ENCODE measurements at regions not wholly inside any gene's neighbourhood (a gene's known extent, or its start where the extent isn't known, plus 50 kb on each side); places are given as distances from the start of the nearest gene placed in this dataset.

DNA sequence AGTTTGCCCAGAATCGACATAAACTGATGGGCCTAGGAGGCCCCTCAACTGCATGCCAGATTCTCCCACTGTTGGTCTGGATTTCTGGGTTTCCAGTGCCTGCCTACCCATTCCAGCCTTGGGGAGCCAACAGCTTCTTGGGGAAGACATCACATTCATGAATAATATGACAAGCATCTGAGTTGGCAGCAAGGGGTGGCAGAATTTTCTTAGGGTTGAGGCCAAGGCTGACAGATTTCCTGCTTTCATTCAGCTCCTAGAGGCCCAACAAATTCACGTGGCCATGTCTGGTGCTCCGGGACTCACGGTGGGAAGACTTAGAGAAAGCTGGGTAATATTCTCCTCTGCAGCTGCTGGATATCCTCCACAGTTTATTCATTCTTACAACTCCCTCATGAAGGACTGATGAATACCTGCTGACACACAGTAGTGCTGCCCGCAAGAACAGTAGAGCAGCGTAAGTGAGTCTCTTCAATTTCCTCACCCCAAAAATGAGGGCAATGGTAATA, 305.0 kb upstream of the TNC start:
- no peaks in the 10 kb centered on the region for H3K4me1 ChIP-seq
- ATAC-seq (no peak), FAIRE-seq (no peak), DNase-seq (ENCODE audit: low read depth in 1 of 2, low spot score in 1 of 2) (no peak)
- 79% methylated on average over 6 of the region's 6 CpGs for WGBS (ENCODE audit: missing lambda C conversion rate)
- ChIA-PET POLR2A (no interaction called here), CTCF (interaction anchor here (1.0 kb wide), 1 partner anchor 8 kb away, joined by 5 read pairs; no protein-coding TSS in a partner anchor)
- H3K27ac ChIP-seq, result no peak overlapping the region
- H3K4me2 ChIP-seq, result no peak overlapping the region
- H3K9me3 ChIP-seq, result peaks cover 12% of the 10 kb centered on the region
- no peak for TF ChIP-seq CHD4 (IDR thresholded peaks at IDR 0.05; ENCODE audit: borderline replicate concordance)
- no peak for TF ChIP-seq NPAS2 (CRISPR knock-in tag; IDR thresholded peaks at IDR 0.05; ENCODE audit: borderline replicate concordance)
- TF ChIP-seq MAFK (IDR thresholded peaks at IDR 0.05; ENCODE audit: partially characterized antibody), result no peak
- no peak for TF ChIP-seq SREBF2 (IDR thresholded peaks at IDR 0.05)
- TF ChIP-seq NFE2L2 (conservative IDR thresholded peaks at IDR 0.05; ENCODE audit: low read length), result no peak
- TF ChIP-seq CBX2 (IDR thresholded peaks at IDR 0.05; ENCODE audit: borderline replicate concordance, low read depth), result no peak
- TF ChIP-seq RNF2 (IDR thresholded peaks at IDR 0.05; ENCODE audit: borderline replicate concordance, low read depth), result no peak
- TF ChIP-seq KDM5A (IDR thresholded peaks at IDR 0.05), result no peak
- TF ChIP-seq ZC3H11A (IDR thresholded peaks at IDR 0.05), result no peak
- TF ChIP-seq, protein P1, sequence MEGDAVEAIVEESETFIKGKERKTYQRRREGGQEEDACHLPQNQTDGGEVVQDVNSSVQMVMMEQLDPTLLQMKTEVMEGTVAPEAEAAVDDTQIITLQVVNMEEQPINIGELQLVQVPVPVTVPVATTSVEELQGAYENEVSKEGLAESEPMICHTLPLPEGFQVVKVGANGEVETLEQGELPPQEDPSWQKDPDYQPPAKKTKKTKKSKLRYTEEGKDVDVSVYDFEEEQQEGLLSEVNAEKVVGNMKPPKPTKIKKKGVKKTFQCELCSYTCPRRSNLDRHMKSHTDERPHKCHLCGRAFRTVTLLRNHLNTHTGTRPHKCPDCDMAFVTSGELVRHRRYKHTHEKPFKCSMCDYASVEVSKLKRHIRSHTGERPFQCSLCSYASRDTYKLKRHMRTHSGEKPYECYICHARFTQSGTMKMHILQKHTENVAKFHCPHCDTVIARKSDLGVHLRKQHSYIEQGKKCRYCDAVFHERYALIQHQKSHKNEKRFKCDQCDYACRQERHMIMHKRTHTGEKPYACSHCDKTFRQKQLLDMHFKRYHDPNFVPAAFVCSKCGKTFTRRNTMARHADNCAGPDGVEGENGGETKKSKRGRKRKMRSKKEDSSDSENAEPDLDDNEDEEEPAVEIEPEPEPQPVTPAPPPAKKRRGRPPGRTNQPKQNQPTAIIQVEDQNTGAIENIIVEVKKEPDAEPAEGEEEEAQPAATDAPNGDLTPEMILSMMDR (IDR thresholded peaks at IDR 0.05), result no peak
- TF ChIP-seq RAD21 (conservative IDR thresholded peaks at IDR 0.05 in 1 of 2, IDR thresholded peaks at IDR 0.05 in 1 of 2), result no peak
- TF ChIP-seq, protein P2, sequence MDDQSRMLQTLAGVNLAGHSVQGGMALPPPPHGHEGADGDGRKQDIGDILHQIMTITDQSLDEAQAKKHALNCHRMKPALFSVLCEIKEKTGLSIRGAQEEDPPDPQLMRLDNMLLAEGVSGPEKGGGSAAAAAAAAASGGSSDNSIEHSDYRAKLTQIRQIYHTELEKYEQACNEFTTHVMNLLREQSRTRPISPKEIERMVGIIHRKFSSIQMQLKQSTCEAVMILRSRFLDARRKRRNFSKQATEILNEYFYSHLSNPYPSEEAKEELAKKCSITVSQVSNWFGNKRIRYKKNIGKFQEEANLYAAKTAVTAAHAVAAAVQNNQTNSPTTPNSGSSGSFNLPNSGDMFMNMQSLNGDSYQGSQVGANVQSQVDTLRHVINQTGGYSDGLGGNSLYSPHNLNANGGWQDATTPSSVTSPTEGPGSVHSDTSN (IDR thresholded peaks at IDR 0.05), result no peak
- no peak for TF ChIP-seq HOXA7 (CRISPR knock-in tag; IDR thresholded peaks at IDR 0.05)
- TF ChIP-seq, protein P3, sequence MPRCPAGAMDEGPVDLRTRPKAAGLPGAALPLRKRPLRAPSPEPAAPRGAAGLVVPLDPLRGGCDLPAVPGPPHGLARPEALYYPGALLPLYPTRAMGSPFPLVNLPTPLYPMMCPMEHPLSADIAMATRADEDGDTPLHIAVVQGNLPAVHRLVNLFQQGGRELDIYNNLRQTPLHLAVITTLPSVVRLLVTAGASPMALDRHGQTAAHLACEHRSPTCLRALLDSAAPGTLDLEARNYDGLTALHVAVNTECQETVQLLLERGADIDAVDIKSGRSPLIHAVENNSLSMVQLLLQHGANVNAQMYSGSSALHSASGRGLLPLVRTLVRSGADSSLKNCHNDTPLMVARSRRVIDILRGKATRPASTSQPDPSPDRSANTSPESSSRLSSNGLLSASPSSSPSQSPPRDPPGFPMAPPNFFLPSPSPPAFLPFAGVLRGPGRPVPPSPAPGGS (IDR thresholded peaks at IDR 0.05), result no peak
- TF ChIP-seq CHD2 (IDR thresholded peaks at IDR 0.05; ENCODE audit: low read length, partially characterized antibody), result no peak
- TF ChIP-seq, protein P4, sequence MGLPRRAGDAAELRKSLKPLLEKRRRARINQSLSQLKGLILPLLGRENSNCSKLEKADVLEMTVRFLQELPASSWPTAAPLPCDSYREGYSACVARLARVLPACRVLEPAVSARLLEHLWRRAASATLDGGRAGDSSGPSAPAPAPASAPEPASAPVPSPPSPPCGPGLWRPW (IDR thresholded peaks at IDR 0.05), result no peak
- no peak overlapping the region for H3K4me3 ChIP-seq

DNA sequence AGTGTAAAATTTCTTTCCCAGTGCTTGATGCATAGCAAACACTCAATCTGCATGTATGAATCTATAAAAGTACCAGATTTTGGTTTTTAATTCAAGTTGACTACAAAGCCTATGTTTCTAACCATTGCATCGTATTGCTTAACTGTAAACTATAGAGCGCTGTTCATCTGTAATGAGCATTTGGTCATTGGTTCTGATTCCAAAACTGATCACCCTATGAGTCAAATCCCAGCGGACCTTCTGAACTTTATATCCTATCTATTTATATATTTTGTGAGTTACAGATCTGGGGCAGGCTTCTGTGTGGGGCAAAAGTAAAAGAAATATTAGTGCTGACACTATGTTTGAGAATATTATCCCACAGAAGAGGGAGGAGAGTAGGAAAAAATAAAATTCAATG, 305.7 kb upstream of the TNC start:
- Histone ChIP-seq H3K4me3 (no peak overlapping the region), H3K4me1 (no peaks in the 10 kb centered on the region), H3K9me3 (peaks cover 12% of the 10 kb centered on the region), H3K4me2 (no peak overlapping the region), H3K27ac (no peak overlapping the region)
- FAIRE-seq, result no peak
- no peak for TF ChIP-seq FOXS1 (CRISPR knock-in tag; IDR thresholded peaks at IDR 0.05)
- TF ChIP-seq EP300 (IDR thresholded peaks at IDR 0.05), result no peak
- no peak for TF ChIP-seq RFX5 (IDR thresholded peaks at IDR 0.05)
- TF ChIP-seq, protein P5, sequence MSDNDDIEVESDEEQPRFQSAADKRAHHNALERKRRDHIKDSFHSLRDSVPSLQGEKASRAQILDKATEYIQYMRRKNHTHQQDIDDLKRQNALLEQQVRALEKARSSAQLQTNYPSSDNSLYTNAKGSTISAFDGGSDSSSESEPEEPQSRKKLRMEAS (IDR thresholded peaks at IDR 0.05), result no peak
- CTCF ChIA-PET, result interaction anchor here (1.0 kb wide), 1 partner anchor 8 kb away, joined by 5 read pairs; no protein-coding TSS in a partner anchor
- WGBS (ENCODE audit: missing lambda C conversion rate), result 81% methylated on average over 3 of the region's 3 CpGs
- POLR2A ChIA-PET, result no interaction called here
- ATAC-seq, result no peak
- no peak for DNase-seq (ENCODE audit: low read depth in 1 of 2, low spot score in 1 of 2)

DNA sequence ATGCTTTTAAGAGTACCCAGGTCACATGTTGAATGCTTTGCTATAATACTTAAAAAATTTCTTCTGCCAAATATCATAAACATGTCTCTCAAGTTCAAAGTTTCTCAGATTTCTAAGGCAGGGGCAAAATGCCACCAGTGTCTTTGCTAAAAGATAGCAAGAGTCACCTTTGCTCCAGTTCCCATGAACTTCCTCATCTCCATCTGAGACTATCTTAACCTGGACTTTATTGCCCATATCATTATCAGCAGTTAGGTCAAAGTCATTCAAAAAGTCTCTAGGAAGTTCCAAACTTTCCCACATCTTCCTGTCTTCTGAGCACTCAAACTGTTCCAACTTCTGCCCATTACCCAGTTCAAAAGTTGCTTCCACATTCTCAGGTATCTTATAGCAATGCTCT, 307.6 kb upstream of the TNC start:
- no peak for ATAC-seq
- H3K4me2 ChIP-seq, result no peak overlapping the region
- no peak for DNase-seq (ENCODE audit: low read depth in 1 of 2, low spot score in 1 of 2)
- H3K4me1 ChIP-seq, result no peaks in the 10 kb centered on the region
- H3K27ac ChIP-seq, result no peak overlapping the region
- FAIRE-seq, result no peak
- ChIA-PET POLR2A (no interaction called here), CTCF (no interaction called here)
- no peak overlapping the region for H3K4me3 ChIP-seq
- TF ChIP-seq HOXA7 (CRISPR knock-in tag; IDR thresholded peaks at IDR 0.05) (no peak), FOSL2 (IDR thresholded peaks at IDR 0.05) (no peak), FOSL2 (CRISPR knock-in tag; IDR thresholded peaks at IDR 0.05) (no peak), CBX8 (IDR thresholded peaks at IDR 0.05) (no peak), MAZ (IDR thresholded peaks at IDR 0.05; ENCODE audit: borderline replicate concordance, low read depth, low read length) (no peak), MYC (IDR thresholded peaks at IDR 0.05; ENCODE audit: borderline replicate concordance, low read length) (no peak), CHD2 (IDR thresholded peaks at IDR 0.05; ENCODE audit: low read length, partially characterized antibody) (no peak), RNF2 (IDR thresholded peaks at IDR 0.05; ENCODE audit: borderline replicate concordance, low read depth) (no peak), EP300 (IDR thresholded peaks at IDR 0.05) (no peak), HOXB5 (CRISPR knock-in tag; IDR thresholded peaks at IDR 0.05) (no peak), NFE2L2 (conservative IDR thresholded peaks at IDR 0.05; ENCODE audit: low read length) (no peak)
- H3K9me3 ChIP-seq, result peaks cover 12% of the 10 kb centered on the region
